ENCODE measurements at regions not wholly inside any gene's neighbourhood (a gene's known extent, or its start where the extent isn't known, plus 50 kb on each side); places are given as distances from the start of the nearest gene placed in this dataset.

GRCh38 chr5:63211448-63212132 lies 633.0 kb downstream of the LRRC70 start:
- no peak for TF ChIP-seq POLR2A (IDR thresholded peaks at IDR 0.05; ENCODE audit: low read depth, low read length)
- no peak for TF ChIP-seq FOXM1 (IDR thresholded peaks at IDR 0.05; ENCODE audit: low read depth, low read length)
- TF ChIP-seq CTCF (IDR thresholded peaks at IDR 0.05 in 2 of 3, conservative IDR thresholded peaks at IDR 0.05 in 1 of 3; ENCODE audit: control insufficient read depth in 2 of 3, extremely low read depth in 1 of 3, insufficient read depth in 1 of 3, low read depth in 3 of 3, low read length in 3 of 3): no peak
- no peak for TF ChIP-seq HDAC2 (IDR thresholded peaks at IDR 0.05)
- TF ChIP-seq TAF1 (IDR thresholded peaks at IDR 0.05; ENCODE audit: borderline replicate concordance, low read depth, low read length): no peak
- no peak for TF ChIP-seq SRF (IDR thresholded peaks at IDR 0.05; ENCODE audit: low read depth in 2 of 2, low read length in 2 of 2)

All from GM12878 (cell line).